HAP-1 (cell line): ENCODE measurements at regions not wholly inside any gene's neighbourhood (a gene's known extent, or its start where the extent isn't known, plus 50 kb on each side); places are given as distances from the start of the nearest gene placed in this dataset.

ENCODE experiments used
- DNase-seq, 2 experiments: peaks; one replicate each; pipeline ENCODE4 v3.0.0-alpha.2; 2016 to 2020; ENCODE audit warnings: low spot score in 2 of 2
- H3K27me3 ChIP-seq: fragments of 250-450 bp; sonication (Bioruptor Pico); 2 replicates; pipeline ENCODE4 v1.5.1; 2020; ENCODE audit warnings: low read depth, mild to moderate bottlenecking, moderate library complexity
- H3K36me3 ChIP-seq: fragments of 250-450 bp; sonication (Bioruptor Pico); replicated peaks from 2 replicates; pipeline ENCODE4 v1.5.1; 2020; ENCODE audit warnings: mild to moderate bottlenecking
- H3K4me1 ChIP-seq: fragments of 250-450 bp; sonication (Bioruptor Pico); 2 replicates; pipeline ENCODE4 v1.5.1; 2020; ENCODE audit warnings: mild to moderate bottlenecking
- H3K4me3 ChIP-seq: fragments of 250-450 bp; sonication (Bioruptor Pico); 2 replicates; pipeline ENCODE4 v1.5.1; 2020; ENCODE audit warnings: mild to moderate bottlenecking, moderate library complexity
- H3K9me3 ChIP-seq: fragments of 250-450 bp; sonication (Bioruptor Pico); 2 replicates; pipeline ENCODE4 v1.5.1; 2020; ENCODE audit warnings: mild to moderate bottlenecking, moderate library complexity
- in situ Hi-C: fragments of 300-500 bp; cut with MboI; formaldehyde crosslinking; loops from 3 replicates; pipeline ENCODE4 v1.14.3; 2020; ENCODE audit warnings: low sequenced_read_pairs, inconsistent platforms, mixed read lengths

DNA sequence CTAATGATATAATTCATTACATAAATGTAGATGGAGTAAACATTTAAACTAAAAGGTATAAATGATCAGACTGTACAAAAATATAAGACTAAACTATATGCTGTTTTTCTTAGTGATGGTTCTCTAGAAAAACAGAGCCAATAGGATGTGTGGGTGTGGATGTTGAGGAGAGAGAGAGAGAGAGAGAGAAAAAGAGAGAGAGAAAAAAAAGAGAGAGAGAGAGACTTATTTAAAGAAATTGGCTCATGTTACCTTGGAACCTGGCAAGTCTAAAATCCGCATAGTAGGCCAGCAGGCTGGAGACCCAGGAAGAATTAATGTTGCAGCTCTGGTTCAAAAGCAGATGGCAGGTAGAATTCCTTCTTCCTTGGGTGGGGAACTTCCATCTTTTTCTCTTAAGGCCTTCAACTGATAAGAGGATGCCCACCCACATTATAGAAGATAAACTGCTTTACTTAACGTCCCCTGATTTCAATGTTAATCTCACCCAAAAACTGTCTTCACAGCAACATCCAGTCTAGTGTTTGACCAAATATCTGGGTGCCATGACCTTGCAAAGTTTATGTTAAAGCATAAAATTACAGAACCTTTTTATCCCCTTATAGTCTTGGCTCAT, 74.3 kb upstream of the KCNJ15 start:
- no peaks in the 10 kb centered on the region for H3K4me1 ChIP-seq
- no peaks in the 10 kb centered on the region for H3K27me3 ChIP-seq
- DNase-seq, result no peak
- in situ Hi-C loops, result no loop called here
- no peaks in the 10 kb centered on the region for H3K36me3 ChIP-seq
- H3K9me3 ChIP-seq, result no peaks in the 10 kb centered on the region
- no peak overlapping the region for H3K4me3 ChIP-seq

DNA sequence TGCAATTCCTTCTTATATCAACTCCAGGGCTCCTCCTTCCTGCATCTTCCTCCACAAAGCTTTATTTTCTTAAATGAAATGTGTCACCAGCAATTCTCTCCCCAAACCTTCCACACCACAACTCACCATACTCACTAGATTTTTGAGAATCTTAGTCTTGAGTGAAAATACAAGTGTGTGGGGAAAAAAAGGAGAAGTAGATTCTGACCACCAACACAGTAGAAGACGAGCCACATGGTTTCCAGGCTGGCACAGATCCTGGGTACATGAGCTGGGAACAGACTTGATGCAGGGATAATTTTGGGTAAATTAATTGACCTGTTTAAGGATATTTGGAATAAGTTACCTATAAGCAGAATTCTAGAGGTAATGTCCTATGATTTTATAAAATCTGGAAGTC, 72.8 kb upstream of the KCNJ15 start:
- no peaks in the 10 kb centered on the region for H3K36me3 ChIP-seq
- no peaks in the 10 kb centered on the region for H3K9me3 ChIP-seq
- no peak for DNase-seq
- no peaks in the 10 kb centered on the region for H3K4me1 ChIP-seq
- in situ Hi-C loops, result no loop called here
- H3K27me3 ChIP-seq, result no peaks in the 10 kb centered on the region
- no peak overlapping the region for H3K4me3 ChIP-seq

DNA sequence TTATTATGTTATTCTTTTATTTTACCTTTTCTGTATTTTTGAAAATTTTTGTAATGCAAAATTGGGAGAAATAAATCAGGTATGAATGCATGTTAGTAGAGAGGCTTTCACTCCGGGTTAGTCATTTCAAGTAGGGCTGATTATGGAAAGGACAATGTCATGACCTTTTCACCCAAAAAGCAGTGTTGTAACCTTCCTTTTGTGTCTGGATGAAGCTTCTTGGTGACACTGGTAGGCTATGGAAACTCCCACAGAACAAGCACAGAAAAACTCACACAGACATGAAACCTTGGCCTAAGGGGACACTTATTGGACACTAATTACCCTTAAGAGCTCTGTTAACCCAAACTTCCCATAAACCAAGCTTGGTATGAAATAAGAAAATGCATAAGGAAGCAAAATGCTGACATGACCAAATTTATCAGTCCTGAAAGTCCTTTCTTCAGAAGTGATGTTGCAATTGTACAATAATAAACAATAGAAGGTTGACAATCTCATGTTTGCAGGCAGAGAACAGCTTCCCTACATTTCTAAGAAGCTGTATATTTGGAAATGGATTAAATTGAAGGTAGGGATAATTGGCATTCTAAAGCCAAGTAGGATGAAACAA, 70.0 kb upstream of the KCNJ15 start:
- no peaks in the 10 kb centered on the region for H3K9me3 ChIP-seq
- H3K4me3 ChIP-seq, result no peak overlapping the region
- no peak for DNase-seq
- H3K36me3 ChIP-seq, result no peaks in the 10 kb centered on the region
- in situ Hi-C loops, result no loop called here
- no peaks in the 10 kb centered on the region for H3K27me3 ChIP-seq
- H3K4me1 ChIP-seq, result no peaks in the 10 kb centered on the region

DNA sequence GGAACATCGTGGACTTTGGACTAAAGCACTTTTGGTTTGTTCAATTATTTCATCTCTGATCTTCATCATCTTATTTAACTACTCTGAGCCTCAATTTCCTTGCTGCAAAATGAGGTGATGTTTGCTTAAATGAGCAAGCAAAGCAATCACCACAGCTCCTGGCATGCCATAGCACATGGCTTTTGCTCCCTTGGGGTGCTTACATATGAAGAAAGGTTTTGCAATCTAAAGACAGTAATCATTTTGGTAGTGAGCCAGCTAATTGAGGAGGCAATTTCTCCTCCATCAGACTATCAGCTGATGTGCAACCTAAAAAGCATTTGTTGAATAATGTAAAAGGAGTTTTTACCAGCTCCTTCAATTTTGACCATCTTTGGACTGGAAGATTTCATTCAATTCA, 68.8 kb upstream of the KCNJ15 start:
- Histone ChIP-seq H3K9me3 (no peaks in the 10 kb centered on the region), H3K4me1 (no peaks in the 10 kb centered on the region), H3K36me3 (no peaks in the 10 kb centered on the region), H3K27me3 (no peaks in the 10 kb centered on the region), H3K4me3 (no peak overlapping the region)
- in situ Hi-C loops, result no loop called here
- no peak for DNase-seq

DNA sequence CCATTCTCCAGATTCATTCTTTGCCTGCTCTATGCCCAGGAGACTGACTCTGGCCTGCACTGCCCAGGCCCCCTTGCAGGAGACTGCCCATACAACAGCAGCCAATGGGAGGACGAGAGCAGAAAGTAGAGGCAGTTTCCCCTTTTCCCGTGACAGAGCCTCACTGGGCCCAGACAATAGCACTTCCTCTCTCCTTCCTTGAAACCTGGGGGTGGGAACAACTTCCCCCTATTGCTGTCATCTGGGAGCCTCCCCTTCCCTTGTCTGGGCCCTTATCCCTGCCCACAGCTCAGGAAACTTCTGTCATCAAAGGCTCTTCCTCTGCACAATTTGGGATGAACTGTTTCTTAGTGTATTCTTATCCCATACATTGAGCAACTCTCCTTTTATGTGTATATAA, 60.8 kb upstream of the KCNJ15 start:
- Histone ChIP-seq H3K4me1 (no peaks in the 10 kb centered on the region), H3K27me3 (no peaks in the 10 kb centered on the region), H3K4me3 (no peak overlapping the region), H3K9me3 (no peaks in the 10 kb centered on the region), H3K36me3 (no peaks in the 10 kb centered on the region)
- in situ Hi-C loops, result no loop called here
- DNase-seq, result no peak

DNA sequence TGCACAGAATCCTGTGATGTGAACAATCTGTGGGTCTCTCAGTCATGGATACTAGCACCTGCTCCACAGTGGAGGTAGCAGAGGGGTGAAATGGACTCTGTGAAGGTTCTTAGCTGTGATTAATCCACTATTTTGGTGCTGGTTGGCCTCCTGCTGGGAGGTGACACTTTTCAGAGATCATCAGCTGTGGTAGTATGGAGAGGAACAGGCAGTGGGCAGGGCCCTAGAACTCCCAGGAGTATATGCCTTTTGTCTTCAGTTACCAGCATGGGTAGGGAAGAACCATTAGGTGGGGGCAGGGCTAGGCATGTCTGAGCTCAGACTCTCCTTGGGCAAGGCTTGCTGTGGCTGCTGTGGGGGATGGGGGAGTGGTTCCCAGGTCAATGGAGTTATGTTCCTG, 54.0 kb upstream of the KCNJ15 start:
- Histone ChIP-seq H3K4me3 (no peak overlapping the region), H3K9me3 (no peaks in the 10 kb centered on the region; the same call in 1 of the 2 replicates), H3K27me3 (no peaks in the 10 kb centered on the region), H3K36me3 (no peaks in the 10 kb centered on the region), H3K4me1 (no peaks in the 10 kb centered on the region)
- in situ Hi-C loops, result loop anchor here (25.0 kb wide), 1 partner anchor 934 kb away; no protein-coding TSS in a partner anchor
- DNase-seq, result no peak

DNA sequence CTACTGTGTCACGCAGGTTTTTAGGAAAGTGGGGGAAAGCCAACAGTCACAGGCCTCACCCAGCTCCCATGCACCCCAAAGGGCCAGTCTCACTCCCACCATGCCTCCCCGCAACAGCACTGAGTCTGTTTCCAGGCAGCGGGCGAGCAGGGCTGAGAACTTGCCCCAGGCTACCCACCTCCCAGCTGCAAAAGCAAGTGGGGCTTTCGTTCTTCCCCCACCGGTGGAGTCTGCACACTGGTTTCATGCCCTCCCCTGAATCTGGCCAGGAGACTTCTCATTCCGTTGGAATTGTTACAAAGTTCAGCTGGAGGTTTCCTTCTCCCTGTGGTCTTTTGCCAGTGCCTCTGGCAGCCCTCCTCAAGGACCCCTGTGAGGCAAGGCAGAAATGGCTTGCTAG, 53.6 kb upstream of the KCNJ15 start:
- Histone ChIP-seq H3K4me3 (no peak overlapping the region), H3K36me3 (no peaks in the 10 kb centered on the region), H3K4me1 (no peaks in the 10 kb centered on the region), H3K9me3 (no peaks in the 10 kb centered on the region; the same call in 1 of the 2 replicates), H3K27me3 (no peaks in the 10 kb centered on the region)
- in situ Hi-C loops, result loop anchor here (25.0 kb wide), 1 partner anchor 934 kb away; no protein-coding TSS in a partner anchor
- DNase-seq, result no peak

DNA sequence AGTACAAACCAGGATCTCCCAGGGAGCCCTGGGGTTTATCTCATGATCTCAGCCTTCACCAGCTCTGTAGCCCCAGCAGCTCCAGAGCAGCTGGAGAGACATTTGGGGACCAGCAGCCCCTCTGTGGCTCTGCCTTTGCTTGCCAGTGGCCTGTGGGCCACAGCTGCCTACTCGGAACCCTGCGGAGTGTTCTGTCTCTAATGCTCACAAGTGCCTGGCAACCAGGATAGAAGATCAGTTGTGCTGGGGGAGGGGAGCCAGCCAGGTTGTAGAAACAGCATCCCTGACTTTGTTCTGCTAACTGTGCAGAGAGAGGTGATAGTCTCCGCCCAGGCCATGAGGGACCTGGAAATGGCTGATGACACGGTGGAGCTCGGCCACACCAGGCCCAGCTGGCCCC, 50.9 kb upstream of the KCNJ15 start:
- no peaks in the 10 kb centered on the region for H3K27me3 ChIP-seq
- DNase-seq, result no peak
- in situ Hi-C loops, result loop anchor here (25.0 kb wide), 1 partner anchor 931 kb away; no protein-coding TSS in a partner anchor
- no peaks in the 10 kb centered on the region for H3K36me3 ChIP-seq
- H3K9me3 ChIP-seq, result no peaks in the 10 kb centered on the region; the same call in 1 of the 2 replicates
- no peak overlapping the region for H3K4me3 ChIP-seq
- H3K4me1 ChIP-seq, result no peaks in the 10 kb centered on the region

DNA sequence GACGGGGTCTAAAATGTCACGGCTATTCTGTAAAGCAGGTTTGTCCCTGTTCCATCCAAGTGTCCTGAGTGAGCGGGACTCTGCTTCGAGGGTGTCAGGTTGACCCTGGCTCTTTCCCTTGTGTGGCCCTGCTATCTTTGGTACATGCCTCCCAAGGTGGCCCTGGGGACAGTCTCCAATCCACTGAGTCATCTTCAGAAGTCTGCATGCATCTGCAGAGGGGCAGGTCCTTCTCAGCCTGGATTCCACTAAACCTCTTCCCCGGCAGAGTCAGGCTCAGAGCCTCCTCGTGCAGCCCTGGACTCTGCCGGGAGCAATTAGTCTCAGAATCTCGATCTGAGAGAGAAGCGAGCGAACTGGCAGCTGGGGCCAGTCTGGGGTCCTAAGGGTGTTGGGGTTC, 50.1 kb upstream of the KCNJ15 start:
- H3K4me3 ChIP-seq, result no peak overlapping the region
- H3K9me3 ChIP-seq, result no peaks in the 10 kb centered on the region; the same call in 1 of the 2 replicates
- no peaks in the 10 kb centered on the region for H3K36me3 ChIP-seq
- no peak for DNase-seq
- in situ Hi-C loops, result loop anchor here (25.0 kb wide), 1 partner anchor 931 kb away; no protein-coding TSS in a partner anchor
- no peaks in the 10 kb centered on the region for H3K27me3 ChIP-seq
- H3K4me1 ChIP-seq, result no peaks in the 10 kb centered on the region
